Colon (tissue), 2 donors: ENCODE measurements at regions not wholly inside any gene's neighbourhood (a gene's known extent, or its start where the extent isn't known, plus 50 kb on each side); places are given as distances from the start of the nearest gene placed in this dataset.
"Not testable (repeated sequence)": the region's sequence is repeated elsewhere in the genome, so short reads cannot be mapped to it uniquely, and the experiment has no call there.

Experiments
- FAIRE-seq: peaks from 2 replicates; lab custom pipeline; 2012; peaks lifted over from hg19 to GRCh38; lab: Jason Lieb, UNC
- donor health status: control.
- donor health status: control.

- not testable (repeated sequence) for FAIRE-seq
Observed at GRCh38 chr2:111503844-111504570, 380.0 kb downstream of the ANAPC1 start.

DNA sequence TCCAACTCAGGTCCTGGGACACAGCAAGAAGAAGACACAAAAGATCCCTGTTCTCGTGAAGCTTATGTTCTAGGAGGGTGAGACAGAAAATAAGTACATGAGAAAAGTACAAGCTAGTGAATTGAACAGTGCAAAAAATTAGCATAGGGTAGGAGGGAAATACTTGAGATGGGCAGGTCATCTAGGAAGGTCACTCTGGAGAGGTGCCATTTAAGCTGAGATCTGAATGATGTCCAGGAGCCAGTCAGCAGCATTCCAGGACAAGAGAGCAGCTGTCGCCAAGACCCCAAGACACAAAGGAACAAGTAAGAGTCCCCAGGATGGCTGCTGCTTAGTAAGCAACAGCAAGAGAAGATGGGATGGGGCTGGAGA is 379.4 kb downstream of the ANAPC1 start:
- FAIRE-seq, result not testable (repeated sequence)

DNA sequence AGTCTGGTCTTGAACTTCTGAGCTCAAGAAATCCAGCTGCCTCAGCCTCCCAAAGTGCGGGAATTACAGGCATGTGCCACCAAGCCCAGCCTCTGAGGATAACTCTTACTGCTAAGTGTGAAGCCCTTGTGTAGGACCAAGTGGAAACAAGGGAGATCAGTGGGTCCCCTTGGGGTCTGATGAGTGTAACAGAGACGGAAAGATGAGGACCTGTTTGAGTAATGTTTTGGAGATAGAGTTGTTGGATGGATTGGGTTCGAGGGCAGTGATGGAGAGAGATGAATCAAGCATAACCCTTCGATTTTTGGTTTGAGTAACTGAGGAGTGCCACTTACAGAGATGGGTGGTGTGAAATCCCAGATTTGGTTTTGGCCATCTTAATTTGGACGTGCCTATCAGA is 378.7 kb downstream of the ANAPC1 start:
- not testable (repeated sequence) for FAIRE-seq

DNA sequence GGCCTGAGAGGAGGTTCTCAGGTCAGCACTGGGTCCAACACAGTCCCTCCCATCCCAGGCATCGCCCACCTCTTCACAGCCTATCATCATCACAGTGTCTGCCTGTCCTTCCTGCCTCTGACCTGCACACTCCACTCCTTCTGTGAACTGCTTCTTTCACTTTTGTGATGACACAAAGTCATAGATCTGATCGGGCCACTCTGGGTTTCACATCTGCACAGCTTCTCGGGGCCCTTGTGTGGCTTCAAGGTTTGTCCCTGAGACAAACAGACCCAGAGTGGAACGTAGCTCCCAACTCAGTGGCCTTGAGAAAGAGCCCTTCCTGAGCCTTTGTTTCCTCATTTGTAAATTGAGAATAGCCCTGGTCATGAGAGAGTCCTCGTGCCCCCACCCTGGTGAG is 377.1 kb downstream of the ANAPC1 start:
- FAIRE-seq, result not testable (repeated sequence)

- FAIRE-seq, result not testable (repeated sequence)
Observed at GRCh38 chr2:111509225-111509869, 374.6 kb downstream of the ANAPC1 start.

GRCh38 chr2:111510384-111510783 is 373.6 kb downstream of the ANAPC1 start:
- FAIRE-seq, result not testable (repeated sequence)

DNA sequence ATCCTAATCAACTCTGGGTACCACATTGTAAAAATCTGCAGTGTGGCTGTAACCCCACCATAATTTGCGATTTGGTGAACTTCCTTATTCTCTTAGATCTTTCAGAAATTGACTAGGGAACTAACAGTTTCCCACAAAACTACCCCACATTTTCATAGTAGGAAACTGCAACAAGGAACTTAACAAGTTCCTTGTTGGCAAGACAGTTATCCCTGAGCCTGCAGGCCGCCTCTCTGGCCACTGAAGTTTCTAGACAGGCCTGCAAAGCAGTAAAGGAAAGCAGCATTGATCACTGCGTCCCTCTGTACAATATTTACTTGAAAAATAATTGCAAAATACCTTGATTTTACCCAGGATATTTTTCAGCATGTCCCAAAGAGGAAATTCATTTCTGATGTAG is 372.9 kb downstream of the ANAPC1 start:
- FAIRE-seq, result not testable (repeated sequence)

DNA sequence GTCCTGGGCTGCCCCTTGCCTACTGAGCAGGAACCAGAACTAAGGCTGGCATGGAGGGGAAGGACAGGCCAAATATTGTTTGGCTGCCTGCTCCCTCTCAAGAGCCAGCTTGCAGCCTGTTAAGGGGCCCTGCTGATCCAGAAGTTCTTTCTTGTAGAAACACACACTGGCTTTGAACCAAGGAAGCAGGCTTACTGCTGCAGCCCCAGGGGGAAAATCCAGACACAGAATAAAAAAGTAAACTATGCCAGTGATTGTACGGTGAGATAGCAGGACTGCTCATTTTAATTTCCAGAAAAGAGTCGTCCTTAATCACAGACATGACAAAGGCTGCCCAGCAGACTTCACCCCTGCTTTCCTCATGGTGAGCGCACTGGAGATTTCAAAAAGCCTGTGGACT is 371.6 kb downstream of the ANAPC1 start:
- not testable (repeated sequence) for FAIRE-seq

DNA sequence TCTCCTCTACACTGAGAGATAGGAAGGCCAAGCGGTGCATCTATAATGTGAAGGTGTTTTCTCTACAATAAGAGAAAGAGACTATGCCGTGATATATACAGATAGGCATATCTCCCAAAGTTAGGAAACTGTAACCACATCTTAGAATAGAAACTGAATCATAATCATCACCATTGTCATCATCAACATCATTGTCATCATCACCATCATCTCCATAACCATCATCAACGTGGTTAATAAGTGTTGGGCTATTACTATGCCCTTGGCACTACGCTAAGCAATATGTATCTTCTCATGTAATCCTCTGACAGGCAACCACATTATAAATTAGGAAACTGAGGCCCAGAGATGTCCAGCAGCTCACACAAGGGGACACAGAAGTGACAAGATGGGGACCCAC is 369.9 kb downstream of the ANAPC1 start:
- FAIRE-seq, result not testable (repeated sequence)

DNA sequence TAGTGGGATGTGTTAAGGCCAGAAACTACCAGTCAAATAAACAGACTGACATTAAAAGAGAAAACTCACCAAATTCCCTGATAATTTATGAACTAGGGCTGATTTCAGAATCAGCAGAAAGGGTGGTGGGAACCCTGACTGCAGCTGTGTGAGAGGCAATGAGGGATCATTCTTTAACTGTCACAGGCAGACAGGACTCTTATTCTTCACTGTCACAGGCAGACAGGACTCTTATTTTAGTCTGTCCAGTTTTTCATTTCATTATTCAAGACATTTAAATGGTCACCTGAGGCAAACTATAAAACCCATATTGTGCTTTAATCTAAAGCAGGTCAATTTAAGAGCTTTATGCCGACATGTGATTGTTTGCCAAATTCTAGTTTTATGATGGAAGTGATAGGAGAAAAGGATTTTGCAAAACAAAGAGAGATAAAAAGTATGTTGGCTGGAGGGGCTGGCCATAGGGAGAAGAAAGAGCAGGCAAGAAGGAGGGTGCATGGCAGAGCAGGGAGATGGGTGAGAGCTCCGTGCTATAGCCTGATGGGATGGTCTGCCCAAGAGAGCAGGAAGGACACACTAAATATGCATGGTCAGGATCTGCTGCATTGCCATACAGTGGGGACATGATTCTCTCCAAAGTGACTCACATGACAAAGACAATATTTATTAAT is 366.8 kb downstream of the ANAPC1 start:
- not testable (repeated sequence) for FAIRE-seq

DNA sequence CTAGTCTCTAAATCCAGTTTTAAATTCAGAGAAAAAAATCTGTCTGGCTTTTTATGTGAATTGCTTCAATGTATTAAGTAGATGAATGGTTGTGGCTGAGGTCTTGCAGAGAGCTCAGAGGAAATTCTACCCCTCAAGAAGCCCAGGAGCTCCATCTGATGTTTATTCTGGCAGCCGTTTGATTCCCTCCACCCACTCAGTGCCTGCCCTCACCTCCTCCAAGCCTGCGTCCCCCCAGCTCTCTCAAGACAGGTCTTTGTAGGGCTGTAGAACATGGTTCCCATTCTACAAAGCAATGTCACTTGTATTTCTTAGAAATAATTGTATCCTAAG is 366.3 kb downstream of the ANAPC1 start:
- not testable (repeated sequence) for FAIRE-seq

GRCh38 chr2:111519071-111519470 is 364.9 kb downstream of the ANAPC1 start:
- FAIRE-seq, result no peak

GRCh38 chr2:111522231-111522768 is 361.7 kb downstream of the ANAPC1 start:
- FAIRE-seq, result no peak

GRCh38 chr2:111523009-111523408 is 361.0 kb downstream of the ANAPC1 start:
- no peak for FAIRE-seq

GRCh38 chr2:111525026-111525425 is 359.0 kb downstream of the ANAPC1 start:
- not testable (repeated sequence) for FAIRE-seq

GRCh38 chr2:111526041-111526639 is 357.9 kb downstream of the ANAPC1 start:
- FAIRE-seq, result not testable (repeated sequence)

GRCh38 chr2:111527707-111528400 is 356.1 kb downstream of the ANAPC1 start:
- FAIRE-seq, result not testable (repeated sequence)

- not testable (repeated sequence) for FAIRE-seq
Observed at GRCh38 chr2:111529022-111529421, 355.0 kb downstream of the ANAPC1 start.

DNA sequence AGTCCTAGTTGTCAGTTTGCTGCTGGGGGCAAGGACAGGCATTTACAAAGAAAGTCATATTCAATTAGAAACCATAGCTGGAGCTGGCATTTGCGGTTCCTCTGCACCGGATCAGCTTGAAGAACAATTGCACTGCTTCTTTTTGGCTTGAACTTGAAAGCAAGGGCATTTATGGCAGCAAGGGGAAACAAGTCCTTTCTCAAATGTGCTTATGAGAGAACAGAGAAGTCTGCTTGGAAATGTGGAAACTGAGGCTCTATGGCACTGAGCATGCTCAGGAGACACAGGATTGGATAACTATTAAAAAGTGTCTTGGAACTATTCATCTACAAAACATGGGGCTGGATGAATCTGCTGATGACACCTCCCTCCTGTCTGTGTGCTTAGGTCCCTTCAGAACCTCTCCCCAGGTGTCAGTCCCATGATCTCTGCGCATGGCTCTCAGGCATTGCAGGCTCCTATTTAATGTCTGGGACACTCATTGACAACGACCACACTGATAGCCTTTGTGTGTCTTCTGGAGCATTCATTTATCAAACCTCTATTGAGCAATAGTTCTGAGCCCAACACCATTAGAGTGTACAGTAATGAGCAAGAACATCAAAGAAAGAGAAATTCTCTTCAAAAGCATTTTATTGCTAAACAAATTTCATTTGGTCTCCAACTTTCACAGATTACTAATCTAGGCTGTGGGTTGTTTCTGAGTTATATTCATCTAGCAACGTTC is 353.6 kb downstream of the ANAPC1 start:
- not testable (repeated sequence) for FAIRE-seq

DNA sequence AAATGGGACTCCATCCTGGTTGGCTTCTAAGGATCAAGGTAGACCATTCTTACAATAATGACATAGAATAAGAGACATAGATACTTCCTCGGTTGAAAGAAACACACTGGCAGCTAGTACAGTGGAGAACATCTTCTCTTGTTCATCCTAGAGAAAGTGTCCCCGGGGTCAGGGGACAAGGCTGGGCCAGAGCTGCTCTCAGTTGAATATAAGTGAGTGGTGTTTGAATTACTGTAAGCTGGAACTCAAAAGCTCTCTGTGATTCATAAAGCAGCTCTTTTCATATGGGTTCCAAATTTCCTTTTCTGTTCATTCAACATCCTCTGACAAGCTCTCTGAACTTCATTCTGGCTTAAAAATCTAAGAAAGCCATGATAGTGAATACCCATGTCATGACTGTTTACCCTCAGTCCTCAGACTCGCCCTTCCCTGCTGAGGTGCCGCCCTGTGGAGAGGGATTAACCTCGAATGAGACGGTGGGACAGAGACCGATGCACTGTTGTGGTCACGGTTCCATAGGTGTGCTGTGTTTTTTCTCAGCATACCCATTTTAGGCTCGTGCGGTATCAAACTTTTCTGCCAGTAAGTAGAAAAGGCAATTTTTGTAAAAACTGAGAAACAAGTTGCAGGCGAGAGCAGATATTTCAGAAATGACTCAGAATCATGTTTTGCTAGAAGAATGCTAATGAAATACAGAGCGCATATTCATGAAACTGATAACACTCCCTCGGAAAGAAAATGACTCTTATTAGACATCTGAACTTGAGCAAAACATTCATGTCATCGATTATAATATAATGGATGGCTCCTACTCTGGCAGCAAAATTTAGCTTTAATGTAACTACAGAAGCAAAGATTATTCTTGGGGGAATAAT is 351.1 kb downstream of the ANAPC1 start:
- FAIRE-seq, result not testable (repeated sequence)
